CD8-positive, alpha-beta memory T cell (primary cell): ENCODE measurements at regions not wholly inside any gene's neighbourhood (a gene's known extent, or its start where the extent isn't known, plus 50 kb on each side); places are given as distances from the start of the nearest gene placed in this dataset.

Experiments
- CTCF ChIA-PET: fragments of 350-600 bp; sonication (Branson Sonifier 250); formaldehyde crosslinking; loops from one replicate; lab custom pipeline; 2021; ENCODE audit warnings: antibody characterized with exemption; lab: Charles Lee
- POLR2A ChIA-PET: fragments of 350-600 bp; sonication (Branson Sonifier 250); formaldehyde crosslinking; loops from one replicate; lab custom pipeline; 2021; ENCODE audit warnings: antibody characterized with exemption; lab: Charles Lee
- DNase-seq, 5 donors: peaks; one replicate each; pipeline versions ENCODE4 v3.0.0 to v3.0.0-alpha.2; 2020 to 2022; ENCODE audit warnings: mixed read lengths in 1 of 5
- H3K27ac ChIP-seq: one replicate; pipeline ENCODE4 v1.7.0; 2013; ENCODE audit warnings: low read depth, mild to moderate bottlenecking, low read length, moderate library complexity
- H3K27me3 ChIP-seq: 2 replicates; pipeline ENCODE4 v1.7.0; 2013; ENCODE audit warnings: low read length, mild to moderate bottlenecking; ENCODE audit not compliant: insufficient read depth, poor library complexity, severe bottlenecking
- H3K36me3 ChIP-seq: 2 replicates; pipeline ENCODE4 v1.7.0; 2013; ENCODE audit warnings: mild to moderate bottlenecking, low read length, moderate library complexity; ENCODE audit not compliant: insufficient read depth
- H3K4me1 ChIP-seq: 2 replicates; pipeline ENCODE4 v1.7.0; 2013; ENCODE audit warnings: mild to moderate bottlenecking, low read length, moderate library complexity; ENCODE audit not compliant: insufficient read depth
- H3K4me3 ChIP-seq: 2 replicates; pipeline ENCODE4 v1.7.0; 2013; ENCODE audit warnings: mild to moderate bottlenecking, low read length
- H3K9me3 ChIP-seq: 2 replicates; pipeline ENCODE4 v1.7.0; 2013; ENCODE audit warnings: mild to moderate bottlenecking, low read length
- H3K27ac Mint-ChIP-seq, 8 donors: one replicate each; pipeline ENCODE4 v1.8.0; 2020 to 2021; ENCODE audit warnings: mixed read lengths in 8 of 8, mild to moderate bottlenecking in 6 of 8, inconsistent platforms in 3 of 8, moderate library complexity in 3 of 8
- H3K27me3 Mint-ChIP-seq, 2 donors: one replicate each; pipeline ENCODE4 v1.8.0; 2020 to 2021; ENCODE audit warnings: mixed read lengths in 2 of 2, mild to moderate bottlenecking in 1 of 2, moderate library complexity in 1 of 2
- H3K36me3 Mint-ChIP-seq, 3 donors: one replicate each; pipeline ENCODE4 v1.8.0; 2020 to 2021; ENCODE audit warnings: mixed read lengths in 3 of 3, inconsistent platforms in 1 of 3, mild to moderate bottlenecking in 1 of 3
- H3K4me1 Mint-ChIP-seq, 3 donors: one replicate each; pipeline ENCODE4 v1.8.0; 2020 to 2021; ENCODE audit warnings: mixed read lengths in 3 of 3, inconsistent platforms in 1 of 3, mild to moderate bottlenecking in 1 of 3
- H3K4me3 Mint-ChIP-seq, 7 donors: one replicate each; pipeline ENCODE4 v1.8.0; 2020 to 2021; ENCODE audit warnings: mixed read lengths in 7 of 7, mild to moderate bottlenecking in 6 of 7, moderate library complexity in 4 of 7, inconsistent platforms in 2 of 7
- H3K9me3 Mint-ChIP-seq, 5 donors: one replicate each; pipeline ENCODE4 v1.8.0; 2020 to 2022; ENCODE audit warnings: mixed read lengths in 5 of 5, mild to moderate bottlenecking in 3 of 5, moderate library complexity in 2 of 5, inconsistent platforms in 1 of 5

GRCh38 chr3:168925568-168925967, 737.9 kb downstream of the MECOM start:
- no peaks in the 10 kb centered on the region for H3K4me1 Mint-ChIP-seq
- CTCF ChIA-PET, result no interaction called here
- H3K27ac Mint-ChIP-seq, result no peak overlapping the region
- H3K27me3 ChIP-seq, result no peaks in the 10 kb centered on the region
- H3K4me3 ChIP-seq, result no peak overlapping the region
- no peaks in the 10 kb centered on the region for H3K36me3 Mint-ChIP-seq
- H3K4me3 Mint-ChIP-seq, result no peak overlapping the region
- DNase-seq, result no peak
- H3K9me3 Mint-ChIP-seq, result peaks cover 0 to 4% (median 3%) of the 10 kb centered on the region in 5 donors
- H3K27me3 Mint-ChIP-seq, result no peaks in the 10 kb centered on the region
- no peaks in the 10 kb centered on the region for H3K4me1 ChIP-seq
- H3K9me3 ChIP-seq, result no peaks in the 10 kb centered on the region
- H3K27ac ChIP-seq, result no peak overlapping the region
- no peaks in the 10 kb centered on the region for H3K36me3 ChIP-seq
- POLR2A ChIA-PET, result no interaction called here

- no peaks in the 10 kb centered on the region for H3K27me3 Mint-ChIP-seq
- DNase-seq, result no peak
- no peaks in the 10 kb centered on the region for H3K4me1 ChIP-seq
- H3K36me3 Mint-ChIP-seq, result no peaks in the 10 kb centered on the region
- no peak overlapping the region for H3K27ac Mint-ChIP-seq
- CTCF ChIA-PET, result no interaction called here
- POLR2A ChIA-PET, result no interaction called here
- H3K27ac ChIP-seq, result no peak overlapping the region
- peaks cover 0 to 1% (median 0%) of the 10 kb centered on the region in 5 donors for H3K9me3 Mint-ChIP-seq
- H3K36me3 ChIP-seq, result no peaks in the 10 kb centered on the region
- no peaks in the 10 kb centered on the region for H3K27me3 ChIP-seq
- H3K4me3 Mint-ChIP-seq, result no peak overlapping the region
- no peak overlapping the region for H3K4me3 ChIP-seq
- no peaks in the 10 kb centered on the region for H3K4me1 Mint-ChIP-seq
- H3K9me3 ChIP-seq, result no peaks in the 10 kb centered on the region
These were observed 748.9 kb downstream of the MECOM start for GRCh38 chr3:168914662-168915061.

DNA sequence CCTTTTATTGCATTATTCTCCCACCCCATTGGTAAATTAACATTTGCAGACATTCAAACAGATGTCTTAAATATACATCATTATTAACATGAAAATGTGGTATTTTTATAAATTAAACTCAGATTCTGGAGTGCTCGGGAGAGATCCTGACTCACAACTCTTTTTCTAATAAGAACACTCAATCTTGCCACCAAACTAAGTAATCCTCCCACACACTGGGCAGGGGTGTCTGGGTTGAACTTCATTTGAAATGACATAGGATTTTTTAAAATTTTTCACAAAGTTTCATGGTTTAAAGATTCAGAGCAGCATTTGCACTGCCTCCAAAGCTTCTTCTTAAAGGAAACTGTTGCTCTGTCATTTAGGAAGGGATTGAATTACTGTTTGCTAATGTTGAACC, 754.3 kb downstream of the MECOM start:
- H3K36me3 Mint-ChIP-seq, result no peaks in the 10 kb centered on the region
- no peaks in the 10 kb centered on the region for H3K36me3 ChIP-seq
- H3K4me3 ChIP-seq, result no peak overlapping the region
- no peaks in the 10 kb centered on the region for H3K4me1 ChIP-seq
- ChIA-PET POLR2A (no interaction called here), CTCF (no interaction called here)
- no peaks in the 10 kb centered on the region for H3K4me1 Mint-ChIP-seq
- H3K9me3 ChIP-seq, result no peaks in the 10 kb centered on the region
- H3K27ac Mint-ChIP-seq, result no peak overlapping the region
- no peak overlapping the region for H3K4me3 Mint-ChIP-seq
- H3K27me3 Mint-ChIP-seq, result no peaks in the 10 kb centered on the region
- DNase-seq, result no peak
- H3K9me3 Mint-ChIP-seq, result peaks cover 0 to 3% (median 2%) of the 10 kb centered on the region in 5 donors
- H3K27me3 ChIP-seq, result no peaks in the 10 kb centered on the region
- H3K27ac ChIP-seq, result no peak overlapping the region

GRCh38 chr3:168895419-168895818, 768.1 kb downstream of the MECOM start:
- no peak overlapping the region for H3K4me3 Mint-ChIP-seq

DNA sequence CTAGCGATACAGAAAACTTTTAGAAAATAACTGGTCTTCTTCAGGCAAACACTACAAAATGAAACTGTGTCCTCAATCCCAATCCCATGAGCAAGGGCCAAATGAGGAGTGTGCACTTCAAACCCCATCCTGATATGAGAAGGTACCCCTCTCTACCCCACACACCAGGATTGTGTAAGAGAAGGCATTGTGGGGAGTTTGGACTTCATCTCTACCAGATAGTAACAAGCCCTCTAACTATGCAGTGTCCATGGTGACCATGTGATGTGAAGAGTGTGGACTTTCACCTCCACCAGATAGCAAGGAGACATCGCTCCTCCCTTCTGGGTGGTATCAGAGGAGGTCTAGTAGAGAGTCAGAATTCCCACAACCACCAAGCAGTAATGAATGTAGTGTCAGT, 769.3 kb downstream of the MECOM start:
- ChIA-PET POLR2A (no interaction called here), CTCF (no interaction called here)
- peaks cover 0 to 27% (median 6%) of the 10 kb centered on the region in 5 donors for H3K9me3 Mint-ChIP-seq

More at GRCh38 chr3:168895419-168895818, 768.1 kb downstream of the MECOM start:
- H3K27me3 Mint-ChIP-seq, result peaks cover 0 to 1% of the 10 kb centered on the region in 2 donors
- no peaks in the 10 kb centered on the region for H3K9me3 ChIP-seq
- ChIA-PET POLR2A (no interaction called here), CTCF (no interaction called here)
- H3K9me3 Mint-ChIP-seq, result peaks cover 0 to 27% (median 8%) of the 10 kb centered on the region in 5 donors
- H3K27ac ChIP-seq, result no peak overlapping the region
- H3K36me3 ChIP-seq, result no peaks in the 10 kb centered on the region
- H3K4me1 ChIP-seq, result no peaks in the 10 kb centered on the region
- H3K4me3 ChIP-seq, result no peak overlapping the region
- H3K36me3 Mint-ChIP-seq, result no peaks in the 10 kb centered on the region
- no peak for DNase-seq
- H3K4me1 Mint-ChIP-seq, result no peaks in the 10 kb centered on the region
- H3K27ac Mint-ChIP-seq, result no peak overlapping the region
- no peaks in the 10 kb centered on the region for H3K27me3 ChIP-seq

GRCh38 chr3:168889666-168890065, 773.8 kb downstream of the MECOM start:
- no peaks in the 10 kb centered on the region for H3K36me3 Mint-ChIP-seq
- H3K4me1 Mint-ChIP-seq, result no peaks in the 10 kb centered on the region
- H3K27ac Mint-ChIP-seq, result no peak overlapping the region
- no peak for DNase-seq
- ChIA-PET POLR2A (no interaction called here), CTCF (no interaction called here)
- H3K27me3 ChIP-seq, result no peaks in the 10 kb centered on the region
- H3K36me3 ChIP-seq, result no peaks in the 10 kb centered on the region
- peaks cover 0 to 20% (median 4%) of the 10 kb centered on the region in 5 donors for H3K9me3 Mint-ChIP-seq
- no peaks in the 10 kb centered on the region for H3K9me3 ChIP-seq
- no peak overlapping the region for H3K4me3 ChIP-seq
- H3K4me3 Mint-ChIP-seq, result no peak overlapping the region
- no peaks in the 10 kb centered on the region for H3K27me3 Mint-ChIP-seq
- H3K4me1 ChIP-seq, result no peaks in the 10 kb centered on the region
- H3K27ac ChIP-seq, result no peak overlapping the region

More for the DNA sequence above, 769.3 kb downstream of the MECOM start:
- no peak for DNase-seq
- no peaks in the 10 kb centered on the region for H3K9me3 ChIP-seq
- Mint-ChIP-seq H3K27ac (no peak overlapping the region), H3K36me3 (no peaks in the 10 kb centered on the region), H3K27me3 (peaks cover 0 to 1% of the 10 kb centered on the region in 2 donors), H3K4me3 (no peak overlapping the region), H3K4me1 (no peaks in the 10 kb centered on the region)
- no peaks in the 10 kb centered on the region for H3K27me3 ChIP-seq
- no peak overlapping the region for H3K4me3 ChIP-seq
- H3K4me1 ChIP-seq, result no peaks in the 10 kb centered on the region
- no peaks in the 10 kb centered on the region for H3K36me3 ChIP-seq
- no peak overlapping the region for H3K27ac ChIP-seq

- no peak for DNase-seq
- H3K36me3 ChIP-seq, result no peaks in the 10 kb centered on the region
- no peaks in the 10 kb centered on the region for H3K4me1 ChIP-seq
- Mint-ChIP-seq H3K4me1 (no peaks in the 10 kb centered on the region), H3K36me3 (no peaks in the 10 kb centered on the region), H3K27me3 (no peaks in the 10 kb centered on the region), H3K27ac (no peak overlapping the region), H3K9me3 (peaks cover 0 to 17% (median 0%) of the 10 kb centered on the region in 5 donors), H3K4me3 (no peak overlapping the region)
- no peak overlapping the region for H3K27ac ChIP-seq
- H3K4me3 ChIP-seq, result no peak overlapping the region
- H3K27me3 ChIP-seq, result no peaks in the 10 kb centered on the region
- POLR2A ChIA-PET, result no interaction called here
- H3K9me3 ChIP-seq, result no peaks in the 10 kb centered on the region
- CTCF ChIA-PET, result no interaction called here
These were observed 774.7 kb downstream of the MECOM start for GRCh38 chr3:168888781-168889180.

DNA sequence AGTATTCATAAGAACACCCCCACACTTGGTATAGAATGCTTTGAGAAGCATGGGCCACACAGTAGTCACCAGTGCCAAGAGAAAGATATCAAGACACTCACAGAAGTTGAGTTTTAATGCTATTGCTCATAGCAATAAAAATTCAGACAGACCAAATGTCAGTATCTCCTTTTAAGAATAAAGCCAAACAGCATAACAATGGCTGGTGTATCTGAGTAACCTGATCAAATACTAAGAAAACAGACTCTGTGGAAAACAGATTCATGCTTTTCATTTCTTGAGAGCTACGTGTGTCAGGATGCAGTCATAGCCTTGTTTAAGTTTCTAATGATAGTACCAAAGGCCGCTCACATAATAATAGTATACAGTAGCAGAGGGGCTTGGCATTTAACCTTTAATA, 778.5 kb downstream of the MECOM start:
- Histone ChIP-seq H3K4me1 (no peaks in the 10 kb centered on the region), H3K9me3 (no peaks in the 10 kb centered on the region), H3K4me3 (no peak overlapping the region), H3K27me3 (no peaks in the 10 kb centered on the region), H3K36me3 (no peaks in the 10 kb centered on the region), H3K27ac (no peak overlapping the region)
- ChIA-PET CTCF (no interaction called here), POLR2A (no interaction called here)
- no peaks in the 10 kb centered on the region for H3K4me1 Mint-ChIP-seq
- no peaks in the 10 kb centered on the region for H3K36me3 Mint-ChIP-seq
- H3K4me3 Mint-ChIP-seq, result no peak overlapping the region
- DNase-seq, result no peak
- H3K27me3 Mint-ChIP-seq, result no peaks in the 10 kb centered on the region
- no peak overlapping the region for H3K27ac Mint-ChIP-seq
- H3K9me3 Mint-ChIP-seq, result peaks cover 0 to 6% (median 0%) of the 10 kb centered on the region in 5 donors
